ENCODE measurements at regions not wholly inside any gene's neighbourhood (a gene's known extent, or its start where the extent isn't known, plus 50 kb on each side); places are given as distances from the start of the nearest gene placed in this dataset.
"Not testable (repeated sequence)": the region's sequence is repeated elsewhere in the genome, so short reads cannot be mapped to it uniquely, and the experiment has no call there.

- intact Hi-C loops (cut with DNase I), result no loop called here
- H3K4me1 ChIP-seq, result no peaks in the 10 kb centered on the region
- no peaks in the 10 kb centered on the region for H3K36me3 ChIP-seq
- DNase-seq (peak in 1 of 3 donors; percentile 23), ATAC-seq (no peak)
- no peak overlapping the region for H3K27ac ChIP-seq
- no peaks in the 10 kb centered on the region for H3K27me3 ChIP-seq
- TF ChIP-seq CTCF (IDR thresholded peaks at IDR 0.05), result no peak
- no peak for TF ChIP-seq POLR2A (IDR thresholded peaks at IDR 0.05)
- no CpG with 5 or more reads among the region's 4 CpGs for WGBS (ENCODE audit: insufficient coverage, low coverage, low lambda C conversion rate, missing lambda C conversion rate)
- H3K9me3 ChIP-seq, result no peaks in the 10 kb centered on the region
- no peak overlapping the region for H3K4me3 ChIP-seq
Measured at GRCh38 chr4:104345598-104346242, 149.0 kb downstream of the CXXC4 start.

- 87% methylated on average over 3 of the region's 11 CpGs for WGBS (ENCODE audit: insufficient coverage, low coverage, low lambda C conversion rate, missing lambda C conversion rate)
- peak in 2 of 3 donors; percentile 35 to 45 for DNase-seq
- TF ChIP-seq CTCF (IDR thresholded peaks at IDR 0.05) (no peak), POLR2A (IDR thresholded peaks at IDR 0.05) (no peak)
- Histone ChIP-seq H3K9me3 (no peaks in the 10 kb centered on the region), H3K27me3 (no peaks in the 10 kb centered on the region), H3K4me3 (no peak overlapping the region), H3K36me3 (no peaks in the 10 kb centered on the region), H3K27ac (no peak overlapping the region), H3K4me1 (no peaks in the 10 kb centered on the region)
- intact Hi-C loops (cut with DNase I), result no loop called here
- no peak for ATAC-seq
Measured at GRCh38 chr4:104344342-104344980, 150.2 kb downstream of the CXXC4 start.

GRCh38 chr4:104334410-104334809 is 160.3 kb downstream of the CXXC4 start:
- no peaks in the 10 kb centered on the region for H3K27me3 ChIP-seq
- intact Hi-C loops (cut with DNase I), result no loop called here
- no peak overlapping the region for H3K27ac ChIP-seq
- no peaks in the 10 kb centered on the region for H3K4me1 ChIP-seq
- no peaks in the 10 kb centered on the region for H3K36me3 ChIP-seq
- DNase-seq, result no peak
- no peak for ATAC-seq
- no peaks in the 10 kb centered on the region for H3K9me3 ChIP-seq
- TF ChIP-seq POLR2A (IDR thresholded peaks at IDR 0.05) (no peak), CTCF (IDR thresholded peaks at IDR 0.05) (no peak)
- no peak overlapping the region for H3K4me3 ChIP-seq

GRCh38 chr4:104330125-104330905 is 164.4 kb downstream of the CXXC4 start:
- H3K36me3 ChIP-seq, result no peaks in the 10 kb centered on the region
- TF ChIP-seq CTCF (IDR thresholded peaks at IDR 0.05) (no peak), POLR2A (IDR thresholded peaks at IDR 0.05) (no peak)
- DNase-seq, result no peak
- no peaks in the 10 kb centered on the region for H3K9me3 ChIP-seq
- no peak overlapping the region for H3K4me3 ChIP-seq
- 40% methylated on average over 6 of the region's 6 CpGs for WGBS (ENCODE audit: insufficient coverage, low coverage, low lambda C conversion rate, missing lambda C conversion rate)
- no peaks in the 10 kb centered on the region for H3K4me1 ChIP-seq
- H3K27ac ChIP-seq, result no peak overlapping the region
- intact Hi-C loops (cut with DNase I), result no loop called here
- H3K27me3 ChIP-seq, result no peaks in the 10 kb centered on the region
- no peak for ATAC-seq

- DNase-seq; H3K27me3 ChIP-seq; H3K9me3 ChIP-seq; H3K36me3 ChIP-seq; H3K4me3 ChIP-seq; H3K4me1 ChIP-seq; intact Hi-C loops (cut with DNase I); H3K27ac ChIP-seq; ATAC-seq: not testable (repeated sequence)
- WGBS (ENCODE audit: insufficient coverage, low coverage, low lambda C conversion rate, missing lambda C conversion rate), result 68% methylated on average over 3 of the region's 12 CpGs
Measured at GRCh38 chr4:104326991-104327694, 167.6 kb downstream of the CXXC4 start.
